Activated naive CD4-positive, alpha-beta T cell treated with anti-CD3 and anti-CD28 coated beads, Interleukin-2, amount 10 ng/mL, durations not matched to agents 7 days and 5 days (primary cell): ENCODE measurements at regions not wholly inside any gene's neighbourhood (a gene's known extent, or its start where the extent isn't known, plus 50 kb on each side); places are given as distances from the start of the nearest gene placed in this dataset.
A peak's percentile ranks its signal among the peaks of the same experiment; 100 is the strongest.
"Not testable (repeated sequence)": the region's sequence is repeated elsewhere in the genome, so short reads cannot be mapped to it uniquely, and the experiment has no call there.

Source experiments
- CTCF ChIA-PET: fragments of 350-600 bp; sonication (Branson Sonifier 250); formaldehyde crosslinking; loops from one replicate; lab custom pipeline; 2021; ENCODE audit warnings: antibody characterized with exemption; lab: Charles Lee
- DNase-seq: peaks from one replicate; pipeline ENCODE4 v3.0.0-alpha.2; 2020
- H3K27ac Mint-ChIP-seq: one replicate; pipeline ENCODE4 v1.8.0; 2021; ENCODE audit warnings: mild to moderate bottlenecking, moderate library complexity, mixed read lengths
- H3K27me3 Mint-ChIP-seq: one replicate; pipeline ENCODE4 v1.8.0; 2021; ENCODE audit warnings: mild to moderate bottlenecking, mixed read lengths
- H3K36me3 Mint-ChIP-seq: one replicate; pipeline ENCODE4 v1.8.0; 2021; ENCODE audit warnings: mixed read lengths
- H3K4me1 Mint-ChIP-seq: one replicate; pipeline ENCODE4 v1.8.0; 2021; ENCODE audit warnings: mixed read lengths
- H3K4me3 Mint-ChIP-seq: one replicate; pipeline ENCODE4 v1.8.0; 2021; ENCODE audit warnings: mild to moderate bottlenecking, moderate library complexity, mixed read lengths
- H3K9me3 Mint-ChIP-seq: one replicate; pipeline ENCODE4 v1.8.0; 2021; ENCODE audit warnings: mixed read lengths

- H3K27ac Mint-ChIP-seq, H3K4me1 Mint-ChIP-seq, H3K9me3 Mint-ChIP-seq, H3K4me3 Mint-ChIP-seq, DNase-seq, H3K27me3 Mint-ChIP-seq, H3K36me3 Mint-ChIP-seq, CTCF ChIA-PET: not testable (repeated sequence)
Measured at GRCh38 chrX:140633105-140633504, 76.5 kb upstream of the LINC00632 start.

GRCh38 chrX:140608111-140608510, 101.4 kb upstream of the LINC00632 start:
- CTCF ChIA-PET, result no interaction called here

GRCh38 chrX:140602140-140602539, 97.3 kb upstream of the SOX3 start:
- no peaks in the 10 kb centered on the region for H3K4me1 Mint-ChIP-seq
- no peaks in the 10 kb centered on the region for H3K36me3 Mint-ChIP-seq
- no peaks in the 10 kb centered on the region for H3K9me3 Mint-ChIP-seq
- CTCF ChIA-PET, result no interaction called here
- no peak for DNase-seq
- no peaks in the 10 kb centered on the region for H3K27me3 Mint-ChIP-seq
- H3K4me3 Mint-ChIP-seq, result no peak overlapping the region
- no peak overlapping the region for H3K27ac Mint-ChIP-seq

More at GRCh38 chrX:140608111-140608510, 101.4 kb upstream of the LINC00632 start:
- H3K4me3 Mint-ChIP-seq, result no peak overlapping the region
- no peak for DNase-seq
- no peaks in the 10 kb centered on the region for H3K9me3 Mint-ChIP-seq
- no peaks in the 10 kb centered on the region for H3K36me3 Mint-ChIP-seq
- H3K4me1 Mint-ChIP-seq, result no peaks in the 10 kb centered on the region
- no peaks in the 10 kb centered on the region for H3K27me3 Mint-ChIP-seq
- H3K27ac Mint-ChIP-seq, result no peak overlapping the region

GRCh38 chrX:140599851-140600250, 95.0 kb upstream of the SOX3 start:
- CTCF ChIA-PET, result no interaction called here
- H3K4me3 Mint-ChIP-seq, result no peak overlapping the region
- no peaks in the 10 kb centered on the region for H3K27me3 Mint-ChIP-seq
- H3K36me3 Mint-ChIP-seq, result no peaks in the 10 kb centered on the region
- H3K4me1 Mint-ChIP-seq, result no peaks in the 10 kb centered on the region
- H3K9me3 Mint-ChIP-seq, result no peaks in the 10 kb centered on the region
- no peak overlapping the region for H3K27ac Mint-ChIP-seq
- no peak for DNase-seq

- Mint-ChIP-seq H3K4me1 (no peaks in the 10 kb centered on the region), H3K36me3 (no peaks in the 10 kb centered on the region), H3K9me3 (no peaks in the 10 kb centered on the region), H3K27ac (no peak overlapping the region), H3K4me3 (no peak overlapping the region), H3K27me3 (no peaks in the 10 kb centered on the region)
- DNase-seq, result no peak
- CTCF ChIA-PET, result no interaction called here
Measured at GRCh38 chrX:140589657-140590056, 84.8 kb upstream of the SOX3 start.

- H3K36me3 Mint-ChIP-seq, result no peaks in the 10 kb centered on the region
- no peaks in the 10 kb centered on the region for H3K9me3 Mint-ChIP-seq
- DNase-seq, result no peak
- H3K4me3 Mint-ChIP-seq, result no peak overlapping the region
- H3K27me3 Mint-ChIP-seq, result no peaks in the 10 kb centered on the region
- CTCF ChIA-PET, result no interaction called here
- H3K4me1 Mint-ChIP-seq, result no peaks in the 10 kb centered on the region
- H3K27ac Mint-ChIP-seq, result no peak overlapping the region
Measured at GRCh38 chrX:140586951-140587350, 82.1 kb upstream of the SOX3 start.

GRCh38 chrX:140580478-140580877, 75.6 kb upstream of the SOX3 start:
- H3K4me1 Mint-ChIP-seq, result no peaks in the 10 kb centered on the region
- H3K27me3 Mint-ChIP-seq, result no peaks in the 10 kb centered on the region
- no peak overlapping the region for H3K27ac Mint-ChIP-seq
- CTCF ChIA-PET, result no interaction called here
- H3K9me3 Mint-ChIP-seq, result no peaks in the 10 kb centered on the region
- DNase-seq, result no peak
- H3K4me3 Mint-ChIP-seq, result no peak overlapping the region
- no peaks in the 10 kb centered on the region for H3K36me3 Mint-ChIP-seq

GRCh38 chrX:140572724-140573123, 67.9 kb upstream of the SOX3 start:
- CTCF ChIA-PET, result no interaction called here
- Mint-ChIP-seq H3K27me3 (no peaks in the 10 kb centered on the region), H3K4me1 (no peaks in the 10 kb centered on the region), H3K9me3 (no peaks in the 10 kb centered on the region), H3K36me3 (no peaks in the 10 kb centered on the region), H3K27ac (no peak overlapping the region), H3K4me3 (no peak overlapping the region)
- peak; percentile 24 for DNase-seq

GRCh38 chrX:140563893-140564292, 59.0 kb upstream of the SOX3 start:
- CTCF ChIA-PET, result no interaction called here
- H3K36me3 Mint-ChIP-seq, result no peaks in the 10 kb centered on the region
- no peak overlapping the region for H3K27ac Mint-ChIP-seq
- no peaks in the 10 kb centered on the region for H3K9me3 Mint-ChIP-seq
- no peak for DNase-seq
- no peak overlapping the region for H3K4me3 Mint-ChIP-seq
- no peaks in the 10 kb centered on the region for H3K4me1 Mint-ChIP-seq
- no peaks in the 10 kb centered on the region for H3K27me3 Mint-ChIP-seq
